ENCODE measurements at regions not wholly inside any gene's neighbourhood (a gene's known extent, or its start where the extent isn't known, plus 50 kb on each side); places are given as distances from the start of the nearest gene placed in this dataset.

GRCh38 chr1:94636100-94636499, 94.5 kb upstream of the F3 start:
- no peak overlapping the region for H3K23ac ChIP-seq (ENCODE audit: low read length)
- no peak overlapping the region for H3K18ac ChIP-seq (ENCODE audit: low read length)
- H3K27ac ChIP-seq (ENCODE audit: low read depth, low read length): no peak overlapping the region
- H3K4ac ChIP-seq (ENCODE audit: low read depth, low read length): no peak overlapping the region
- H3K36me3 ChIP-seq (ENCODE audit: control insufficient read depth in 1 of 2, insufficient read depth in 2 of 2, low read length in 2 of 2): no peaks in the 10 kb centered on the region
- no peaks in the 10 kb centered on the region for H3K79me2 ChIP-seq (ENCODE audit: control insufficient read depth, insufficient read depth, low read length, poor library complexity)
- no peaks in the 10 kb centered on the region for H3K27me3 ChIP-seq (ENCODE audit: insufficient read depth, low read length)
- H3K4me3 ChIP-seq (ENCODE audit: low read depth, low read length): no peak overlapping the region
- no peak overlapping the region for H2AK5ac ChIP-seq (ENCODE audit: low read length)
- H3K14ac ChIP-seq (ENCODE audit: low read length): no peak overlapping the region
- H2BK120ac ChIP-seq (ENCODE audit: insufficient read depth, low read length, poor library complexity): no peak overlapping the region
- no peak overlapping the region for H2AFZ ChIP-seq (ENCODE audit: insufficient read depth, low read length, poor library complexity)
- no peak overlapping the region for H2BK12ac ChIP-seq (ENCODE audit: low read length)
- H3K9ac ChIP-seq (ENCODE audit: low read length): no peak overlapping the region
- peaks cover 3% of the 10 kb centered on the region for H3K79me1 ChIP-seq (ENCODE audit: low read length)
- H3K4me2 ChIP-seq (ENCODE audit: low read length): no peak overlapping the region
- no peak overlapping the region for H4K12ac ChIP-seq (ENCODE audit: low read depth, low read length)
- no peaks in the 10 kb centered on the region for H3K9me3 ChIP-seq (ENCODE audit: insufficient read depth, low read depth, low read length)
- WGBS (ENCODE audit: extremely low coverage, insufficient coverage, insufficient read length): no CpG with 5 or more reads among the region's 2 CpGs
- no peak overlapping the region for H2BK5ac ChIP-seq (ENCODE audit: low read depth, low read length, poor library complexity)
- no peak for DNase-seq
- H3K4me1 ChIP-seq (ENCODE audit: control insufficient read depth in 1 of 2, insufficient read depth in 2 of 2, low read length in 2 of 2): peaks cover 0 to 2% of the 10 kb centered on the region in 2 experiments
- no peak overlapping the region for H4K8ac ChIP-seq (ENCODE audit: low read depth, low read length)
- no peak overlapping the region for H4K91ac ChIP-seq (ENCODE audit: low read depth, low read length)

- no peak overlapping the region for H2BK5ac ChIP-seq (ENCODE audit: low read depth, low read length, poor library complexity)
- H4K8ac ChIP-seq (ENCODE audit: low read depth, low read length): no peak overlapping the region
- H3K79me1 ChIP-seq (ENCODE audit: low read length): peaks cover 3% of the 10 kb centered on the region
- WGBS (ENCODE audit: extremely low coverage, insufficient coverage, insufficient read length): no CpG with 5 or more reads among the region's 2 CpGs
- H3K27me3 ChIP-seq (ENCODE audit: insufficient read depth, low read length): no peaks in the 10 kb centered on the region
- DNase-seq: no peak
- no peak overlapping the region for H3K4me3 ChIP-seq (ENCODE audit: low read depth, low read length)
- no peak overlapping the region for H3K18ac ChIP-seq (ENCODE audit: low read length)
- no peak overlapping the region for H2BK12ac ChIP-seq (ENCODE audit: low read length)
- no peak overlapping the region for H3K4ac ChIP-seq (ENCODE audit: low read depth, low read length)
- H3K36me3 ChIP-seq (ENCODE audit: control insufficient read depth in 1 of 2, insufficient read depth in 2 of 2, low read length in 2 of 2): no peaks in the 10 kb centered on the region
- no peak overlapping the region for H4K12ac ChIP-seq (ENCODE audit: low read depth, low read length)
- H3K4me1 ChIP-seq (ENCODE audit: control insufficient read depth in 1 of 2, insufficient read depth in 2 of 2, low read length in 2 of 2): peaks cover 0 to 2% of the 10 kb centered on the region in 2 experiments
- no peak overlapping the region for H3K14ac ChIP-seq (ENCODE audit: low read length)
- H2BK120ac ChIP-seq (ENCODE audit: insufficient read depth, low read length, poor library complexity): no peak overlapping the region
- no peak overlapping the region for H3K23ac ChIP-seq (ENCODE audit: low read length)
- no peak overlapping the region for H3K4me2 ChIP-seq (ENCODE audit: low read length)
- no peak overlapping the region for H2AFZ ChIP-seq (ENCODE audit: insufficient read depth, low read length, poor library complexity)
- H4K91ac ChIP-seq (ENCODE audit: low read depth, low read length): no peak overlapping the region
- no peak overlapping the region for H3K9ac ChIP-seq (ENCODE audit: low read length)
- no peaks in the 10 kb centered on the region for H3K79me2 ChIP-seq (ENCODE audit: control insufficient read depth, insufficient read depth, low read length, poor library complexity)
- H3K9me3 ChIP-seq (ENCODE audit: insufficient read depth, low read depth, low read length): no peaks in the 10 kb centered on the region
- H2AK5ac ChIP-seq (ENCODE audit: low read length): no peak overlapping the region
- no peak overlapping the region for H3K27ac ChIP-seq (ENCODE audit: low read depth, low read length)
Measured at GRCh38 chr1:94634977-94635416, 93.4 kb upstream of the F3 start.

- no peak overlapping the region for H2BK5ac ChIP-seq (ENCODE audit: low read depth, low read length, poor library complexity)
- H2BK120ac ChIP-seq (ENCODE audit: insufficient read depth, low read length, poor library complexity): no peak overlapping the region
- no peaks in the 10 kb centered on the region for H3K36me3 ChIP-seq (ENCODE audit: control insufficient read depth in 1 of 2, insufficient read depth in 2 of 2, low read length in 2 of 2)
- no peak overlapping the region for H3K18ac ChIP-seq (ENCODE audit: low read length)
- no peak overlapping the region for H4K12ac ChIP-seq (ENCODE audit: low read depth, low read length)
- no peak overlapping the region for H3K4me2 ChIP-seq (ENCODE audit: low read length)
- no peaks in the 10 kb centered on the region for H3K27me3 ChIP-seq (ENCODE audit: insufficient read depth, low read length)
- H4K91ac ChIP-seq (ENCODE audit: low read depth, low read length): no peak overlapping the region
- WGBS (ENCODE audit: extremely low coverage, insufficient coverage, insufficient read length): no CpG with 5 or more reads among the region's 4 CpGs
- no peaks in the 10 kb centered on the region for H3K9me3 ChIP-seq (ENCODE audit: insufficient read depth, low read depth, low read length)
- H3K4ac ChIP-seq (ENCODE audit: low read depth, low read length): no peak overlapping the region
- H3K4me3 ChIP-seq (ENCODE audit: low read depth, low read length): no peak overlapping the region
- H3K79me2 ChIP-seq (ENCODE audit: control insufficient read depth, insufficient read depth, low read length, poor library complexity): no peaks in the 10 kb centered on the region
- H2AFZ ChIP-seq (ENCODE audit: insufficient read depth, low read length, poor library complexity): no peak overlapping the region
- no peak overlapping the region for H3K23ac ChIP-seq (ENCODE audit: low read length)
- H3K27ac ChIP-seq (ENCODE audit: low read depth, low read length): no peak overlapping the region
- no peak overlapping the region for H4K8ac ChIP-seq (ENCODE audit: low read depth, low read length)
- no peak overlapping the region for H2BK12ac ChIP-seq (ENCODE audit: low read length)
- H3K9ac ChIP-seq (ENCODE audit: low read length): no peak overlapping the region
- peaks cover 3% of the 10 kb centered on the region for H3K79me1 ChIP-seq (ENCODE audit: low read length)
- peaks cover 5 to 6% of the 10 kb centered on the region in 2 experiments for H3K4me1 ChIP-seq (ENCODE audit: control insufficient read depth in 1 of 2, insufficient read depth in 2 of 2, low read length in 2 of 2)
- H2AK5ac ChIP-seq (ENCODE audit: low read length): no peak overlapping the region
- no peak for DNase-seq
- H3K14ac ChIP-seq (ENCODE audit: low read length): no peak overlapping the region
Measured at GRCh38 chr1:94633051-94633450, 91.5 kb upstream of the F3 start.

DNA sequence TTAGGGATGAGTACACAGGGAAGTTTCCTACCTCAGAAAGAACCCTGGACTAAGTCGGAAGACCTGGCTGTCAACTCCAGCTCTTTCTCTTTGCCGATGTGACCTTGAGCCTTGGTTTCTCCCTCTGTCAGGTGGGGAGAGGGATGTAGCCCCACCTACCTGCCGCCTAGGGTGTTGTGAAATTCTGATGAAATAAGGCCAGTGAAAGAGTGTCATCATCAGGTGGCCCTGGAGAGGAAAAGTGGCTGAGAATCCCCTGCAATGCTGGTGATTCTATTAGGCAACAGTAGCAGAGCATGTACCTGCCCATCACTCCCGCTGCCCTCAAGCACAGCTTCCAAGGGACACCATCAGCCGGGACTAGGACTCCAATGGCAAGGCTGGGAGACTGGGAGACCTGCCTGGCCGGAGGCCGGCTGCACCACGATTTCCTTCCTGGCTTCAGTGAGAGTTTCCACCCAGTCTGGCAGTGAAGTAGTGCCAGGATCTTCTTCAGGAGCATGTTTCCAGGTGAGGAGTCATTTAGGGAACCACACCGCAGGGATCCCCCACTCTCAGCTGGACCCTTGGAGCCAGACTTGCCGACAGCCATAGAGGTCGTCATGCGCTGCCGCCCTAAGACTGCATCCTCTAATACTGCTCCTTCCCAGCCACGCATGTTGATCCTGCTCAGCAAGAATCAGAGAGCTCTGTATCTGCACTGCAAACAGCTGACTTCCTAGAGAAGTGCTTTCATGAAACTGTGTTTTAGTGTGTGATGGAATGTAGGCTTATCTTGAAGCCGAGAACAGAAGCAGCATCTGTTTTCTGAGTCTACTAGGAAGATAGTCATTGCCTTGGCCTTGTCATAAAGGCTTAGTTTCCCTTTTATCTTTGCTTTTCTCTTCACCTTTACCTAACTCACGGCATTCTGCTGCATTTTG, 88.0 kb upstream of the F3 start:
- H3K27ac ChIP-seq (ENCODE audit: low read depth, low read length): no peak overlapping the region
- no peak overlapping the region for H4K8ac ChIP-seq (ENCODE audit: low read depth, low read length)
- H3K36me3 ChIP-seq (ENCODE audit: control insufficient read depth in 1 of 2, insufficient read depth in 2 of 2, low read length in 2 of 2): no peaks in the 10 kb centered on the region
- H3K4me1 ChIP-seq (ENCODE audit: control insufficient read depth in 1 of 2, insufficient read depth in 2 of 2, low read length in 2 of 2): peaks cover 7 to 11% of the 10 kb centered on the region in 2 experiments
- H3K4me3 ChIP-seq (ENCODE audit: low read depth, low read length): no peak overlapping the region
- no peak overlapping the region for H2AK5ac ChIP-seq (ENCODE audit: low read length)
- no peaks in the 10 kb centered on the region for H3K79me1 ChIP-seq (ENCODE audit: low read length)
- H3K9ac ChIP-seq (ENCODE audit: low read length): no peak overlapping the region
- H3K9me3 ChIP-seq (ENCODE audit: insufficient read depth, low read depth, low read length): no peaks in the 10 kb centered on the region
- no peaks in the 10 kb centered on the region for H3K27me3 ChIP-seq (ENCODE audit: insufficient read depth, low read length)
- H2AFZ ChIP-seq (ENCODE audit: insufficient read depth, low read length, poor library complexity): no peak overlapping the region
- WGBS (ENCODE audit: extremely low coverage, insufficient coverage, insufficient read length): no CpG with 5 or more reads among the region's 16 CpGs
- H4K12ac ChIP-seq (ENCODE audit: low read depth, low read length): no peak overlapping the region
- no peak overlapping the region for H2BK5ac ChIP-seq (ENCODE audit: low read depth, low read length, poor library complexity)
- H2BK120ac ChIP-seq (ENCODE audit: insufficient read depth, low read length, poor library complexity): no peak overlapping the region
- no peak for DNase-seq
- no peak overlapping the region for H3K18ac ChIP-seq (ENCODE audit: low read length)
- H3K14ac ChIP-seq (ENCODE audit: low read length): no peak overlapping the region
- peak overlapping the region; percentile 4 for H4K91ac ChIP-seq (ENCODE audit: low read depth, low read length)
- H3K4me2 ChIP-seq (ENCODE audit: low read length): no peak overlapping the region
- H3K4ac ChIP-seq (ENCODE audit: low read depth, low read length): no peak overlapping the region
- no peaks in the 10 kb centered on the region for H3K79me2 ChIP-seq (ENCODE audit: control insufficient read depth, insufficient read depth, low read length, poor library complexity)
- no peak overlapping the region for H3K23ac ChIP-seq (ENCODE audit: low read length)
- no peak overlapping the region for H2BK12ac ChIP-seq (ENCODE audit: low read length)
